HG02763 (cell line): ENCODE measurements at regions not wholly inside any gene's neighbourhood (a gene's known extent, or its start where the extent isn't known, plus 50 kb on each side); places are given as distances from the start of the nearest gene placed in this dataset.
"Not testable (repeated sequence)": the region's sequence is repeated elsewhere in the genome, so short reads cannot be mapped to it uniquely, and the experiment has no call there.

Experiments used
- ATAC-seq: cut with Tn5 transposase; IDR thresholded peaks from one replicate; pipeline ENCODE4 v1.9.1; 2021; ENCODE audit warnings: mild to moderate bottlenecking, moderate library complexity; ENCODE audit not compliant: unreplicated experiment

- no peak for ATAC-seq
Observed at GRCh38 chrX:39022106-39022505, 220.8 kb downstream of the MID1IP1 start.

GRCh38 chrX:39029221-39029620, 228.0 kb downstream of the MID1IP1 start:
- no peak for ATAC-seq

GRCh38 chrX:39030636-39031035, 229.4 kb downstream of the MID1IP1 start:
- ATAC-seq, result no peak

GRCh38 chrX:39039890-39040289, 238.6 kb downstream of the MID1IP1 start:
- ATAC-seq, result no peak

GRCh38 chrX:39043838-39044550, 242.7 kb downstream of the MID1IP1 start:
- ATAC-seq, result no peak

GRCh38 chrX:39047174-39047573, 245.9 kb downstream of the MID1IP1 start:
- ATAC-seq, result no peak

GRCh38 chrX:39049975-39050374, 248.7 kb downstream of the MID1IP1 start:
- ATAC-seq, result no peak

GRCh38 chrX:39050427-39050826, 249.2 kb downstream of the MID1IP1 start:
- no peak for ATAC-seq

GRCh38 chrX:39052751-39053150, 251.5 kb downstream of the MID1IP1 start:
- no peak for ATAC-seq

GRCh38 chrX:39058724-39059123, 257.5 kb downstream of the MID1IP1 start:
- ATAC-seq, result no peak

GRCh38 chrX:39059866-39060265, 258.6 kb downstream of the MID1IP1 start:
- ATAC-seq, result no peak

- no peak for ATAC-seq
Observed at GRCh38 chrX:39063037-39063436, 261.8 kb downstream of the MID1IP1 start.

- ATAC-seq, result no peak
Observed at GRCh38 chrX:39063702-39064101, 262.4 kb downstream of the MID1IP1 start.

GRCh38 chrX:39065051-39065871, 264.0 kb downstream of the MID1IP1 start:
- ATAC-seq, result no peak

- ATAC-seq, result no peak
Observed at GRCh38 chrX:39067866-39068265, 266.6 kb downstream of the MID1IP1 start.

- ATAC-seq, result not testable (repeated sequence)
Observed at GRCh38 chrX:39068634-39069033, 267.4 kb downstream of the MID1IP1 start.

GRCh38 chrX:39070009-39070408, 268.8 kb downstream of the MID1IP1 start:
- no peak for ATAC-seq

- ATAC-seq, result no peak
Observed at GRCh38 chrX:39073131-39073530, 271.9 kb downstream of the MID1IP1 start.

GRCh38 chrX:39096599-39096998, 295.3 kb downstream of the MID1IP1 start:
- ATAC-seq, result no peak

GRCh38 chrX:39104745-39105144, 303.5 kb downstream of the MID1IP1 start:
- no peak for ATAC-seq

- ATAC-seq, result no peak
Observed at GRCh38 chrX:39112143-39112542, 310.9 kb downstream of the MID1IP1 start.

GRCh38 chrX:39115166-39115565, 313.9 kb downstream of the MID1IP1 start:
- no peak for ATAC-seq
